ENCODE measurements at regions not wholly inside any gene's neighbourhood (a gene's known extent, or its start where the extent isn't known, plus 50 kb on each side); places are given as distances from the start of the nearest gene placed in this dataset.
A peak's percentile ranks its signal among the peaks of the same experiment; 100 is the strongest.
"Not testable (repeated sequence)": the region's sequence is repeated elsewhere in the genome, so short reads cannot be mapped to it uniquely, and the experiment has no call there.

DNA sequence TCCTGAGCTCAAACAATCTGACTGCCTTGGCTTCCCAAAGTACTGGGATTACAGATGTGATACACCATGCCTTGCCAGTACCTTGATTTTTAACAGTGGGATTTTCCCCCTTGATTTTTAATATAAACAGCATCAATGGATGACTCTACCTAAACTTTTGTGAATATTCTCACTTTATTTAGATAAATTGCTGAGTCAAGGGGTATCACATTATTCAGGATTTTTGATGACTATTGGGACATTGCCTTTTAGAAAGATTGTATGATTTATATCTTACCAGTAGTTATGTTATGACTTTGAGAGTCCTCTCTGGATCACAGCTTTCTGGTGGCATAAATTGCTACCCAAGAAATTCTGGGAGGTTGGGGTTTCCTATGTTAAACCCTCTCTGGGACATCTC is 112.5 kb upstream of the SPAG17 start:
- Histone ChIP-seq H3K9ac (no peak overlapping the region), H3K27me3 (replicated peaks; ENCODE audit: insufficient read depth) (no peaks in the 10 kb centered on the region), H3K9me2 (ENCODE audit: insufficient read depth) (no peaks in the 10 kb centered on the region), H3K4me3 (no peak overlapping the region), H3K9me3 (ENCODE audit: low read depth) (no peaks in the 10 kb centered on the region), H3F3A (ENCODE audit: insufficient read depth) (no peaks in the 10 kb centered on the region), H3K4me2 (ENCODE audit: unreplicated experiment) (no peak overlapping the region), H3K79me2 (ENCODE audit: insufficient read depth) (no peaks in the 10 kb centered on the region), H2AFZ (no peak overlapping the region), H3K36me3 (ENCODE audit: low read depth) (no peaks in the 10 kb centered on the region), H3K27ac (no peak overlapping the region), H3K4me1 (ENCODE audit: insufficient read depth) (peaks cover 19% of the 10 kb centered on the region), H4K20me1 (ENCODE audit: insufficient read depth) (no peaks in the 10 kb centered on the region)
- DNase-seq: no peak
- TF ChIP-seq EZH2phosphoT487 (IDR thresholded peaks at IDR 0.05; ENCODE audit: insufficient read depth, low read depth): no peak
- no peak for TF ChIP-seq EZH2 (IDR thresholded peaks at IDR 0.05; ENCODE audit: insufficient read depth, poor library complexity, severe bottlenecking)
- in situ Hi-C loops (cut with MboI): no loop called here

DNA sequence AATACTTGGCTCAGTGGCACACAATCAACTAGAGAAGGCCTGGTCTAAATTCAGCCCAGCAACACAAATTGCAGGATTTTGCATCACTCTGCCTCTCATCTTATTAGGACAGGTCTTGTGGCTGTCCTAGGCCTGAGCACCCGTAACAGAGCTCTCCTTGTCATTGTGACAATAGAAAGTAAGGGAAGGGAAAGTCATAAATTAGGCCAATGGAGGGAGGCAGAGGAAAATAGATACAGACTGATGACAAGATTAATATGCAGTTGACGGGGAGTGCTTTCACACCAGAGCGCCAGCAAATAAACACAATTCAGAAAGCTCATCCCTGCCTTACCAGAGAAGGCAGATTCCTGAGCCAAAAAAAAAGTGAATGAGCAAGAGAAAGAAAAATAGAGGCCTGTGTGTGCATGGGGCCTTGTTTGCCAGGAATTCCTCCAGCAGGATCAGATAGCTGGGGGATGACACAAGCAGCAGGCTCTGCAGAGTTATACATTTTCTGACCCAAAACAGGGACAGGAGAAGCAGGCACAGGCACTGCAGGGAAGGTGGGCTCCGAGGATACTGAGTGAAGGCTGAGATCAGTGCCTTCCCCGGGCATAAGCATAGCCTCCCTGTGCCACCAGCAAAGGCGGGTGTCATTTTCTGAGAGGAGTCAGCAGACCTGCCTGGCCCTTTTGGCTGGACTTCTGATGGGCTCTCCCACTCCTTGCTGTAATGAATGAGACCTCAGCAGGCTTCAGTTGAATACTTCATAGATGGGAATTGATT is 110.0 kb upstream of the SPAG17 start:
- H3K9ac ChIP-seq: no peak overlapping the region
- no peaks in the 10 kb centered on the region for H3F3A ChIP-seq (ENCODE audit: insufficient read depth)
- DNase-seq: peak; percentile 70
- no peaks in the 10 kb centered on the region for H3K27me3 ChIP-seq (replicated peaks; ENCODE audit: insufficient read depth)
- no peak for TF ChIP-seq EZH2phosphoT487 (IDR thresholded peaks at IDR 0.05; ENCODE audit: insufficient read depth, low read depth)
- no peak for TF ChIP-seq EZH2 (IDR thresholded peaks at IDR 0.05; ENCODE audit: insufficient read depth, poor library complexity, severe bottlenecking)
- H3K4me3 ChIP-seq: no peak overlapping the region
- no peak overlapping the region for H3K4me2 ChIP-seq (ENCODE audit: unreplicated experiment)
- H4K20me1 ChIP-seq (ENCODE audit: insufficient read depth): no peaks in the 10 kb centered on the region
- in situ Hi-C loops (cut with MboI): no loop called here
- no peaks in the 10 kb centered on the region for H3K36me3 ChIP-seq (ENCODE audit: low read depth)
- H3K79me2 ChIP-seq (ENCODE audit: insufficient read depth): no peaks in the 10 kb centered on the region
- no peaks in the 10 kb centered on the region for H3K9me3 ChIP-seq (ENCODE audit: low read depth)
- H3K4me1 ChIP-seq (ENCODE audit: insufficient read depth): peaks cover 10% of the 10 kb centered on the region
- WGBS, 2 experiments (ENCODE audit: low coverage in 1 of 2, low lambda C conversion rate in 2 of 2, missing lambda C conversion rate in 2 of 2): 36 to 42% methylated on average over 6 of the region's 6 CpGs
- H3K9me2 ChIP-seq (ENCODE audit: insufficient read depth): no peaks in the 10 kb centered on the region
- H2AFZ ChIP-seq: peak overlapping the region; percentile 42; the same call in 1 of the 2 replicates
- H3K27ac ChIP-seq: no peak overlapping the region

DNA sequence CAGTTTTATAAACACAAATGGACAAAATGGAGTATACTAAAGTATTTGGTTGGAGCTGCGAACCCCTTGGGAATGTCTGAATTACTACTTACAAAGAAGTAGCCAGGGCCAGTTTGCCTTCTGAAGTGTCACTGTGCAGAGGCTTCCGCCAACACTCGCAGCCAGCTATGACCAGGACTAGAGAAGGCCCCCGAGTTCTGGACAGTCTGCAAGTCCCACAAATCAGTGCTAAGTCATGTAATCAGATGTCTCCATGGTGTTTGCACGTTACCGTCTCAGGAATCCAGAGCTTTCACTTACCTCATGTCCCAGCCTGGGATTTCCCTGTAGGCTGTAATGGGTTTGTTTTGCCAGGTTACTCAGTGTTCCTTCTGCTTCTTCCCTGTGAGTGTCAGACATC is 106.6 kb upstream of the SPAG17 start:
- no peaks in the 10 kb centered on the region for H4K20me1 ChIP-seq (ENCODE audit: insufficient read depth)
- in situ Hi-C loops (cut with MboI): no loop called here
- H3K9me3 ChIP-seq (ENCODE audit: low read depth): no peaks in the 10 kb centered on the region
- H2AFZ ChIP-seq: no peak overlapping the region
- H3K9me2 ChIP-seq (ENCODE audit: insufficient read depth): no peaks in the 10 kb centered on the region
- no peak overlapping the region for H3K4me2 ChIP-seq (ENCODE audit: unreplicated experiment)
- no peaks in the 10 kb centered on the region for H3F3A ChIP-seq (ENCODE audit: insufficient read depth)
- no peaks in the 10 kb centered on the region for H3K79me2 ChIP-seq (ENCODE audit: insufficient read depth)
- H3K9ac ChIP-seq: no peak overlapping the region
- no peaks in the 10 kb centered on the region for H3K36me3 ChIP-seq (ENCODE audit: low read depth)
- 29 to 40% methylated on average over 6 of the region's 6 CpGs for WGBS, 2 experiments (ENCODE audit: low coverage in 1 of 2, low lambda C conversion rate in 2 of 2, missing lambda C conversion rate in 2 of 2)
- no peaks in the 10 kb centered on the region for H3K27me3 ChIP-seq (replicated peaks; ENCODE audit: insufficient read depth)
- no peak for TF ChIP-seq EZH2 (IDR thresholded peaks at IDR 0.05; ENCODE audit: insufficient read depth, poor library complexity, severe bottlenecking)
- no peak for TF ChIP-seq EZH2phosphoT487 (IDR thresholded peaks at IDR 0.05; ENCODE audit: insufficient read depth, low read depth)
- peaks cover 10% of the 10 kb centered on the region for H3K4me1 ChIP-seq (ENCODE audit: insufficient read depth)
- H3K4me3 ChIP-seq: no peak overlapping the region
- peak; percentile 41 for DNase-seq
- H3K27ac ChIP-seq: no peak overlapping the region

DNA sequence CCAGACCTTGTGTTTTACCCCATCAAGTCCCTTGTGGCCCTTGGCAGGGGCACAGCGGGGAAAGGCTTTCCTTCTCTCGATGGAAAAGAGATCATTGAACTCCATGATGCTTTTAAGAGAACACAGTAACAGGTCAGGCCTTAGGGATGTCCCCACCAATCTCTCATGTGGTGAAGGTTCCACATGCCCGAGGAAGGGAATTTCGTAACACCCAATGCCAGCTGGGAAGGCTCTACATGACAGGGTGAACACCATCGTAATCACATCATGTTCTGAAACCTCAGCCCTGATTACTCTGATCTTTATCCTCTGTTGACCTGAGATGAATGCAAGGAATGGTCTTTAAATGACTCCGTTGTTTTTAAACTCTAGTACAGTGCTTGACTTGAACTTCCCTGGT is 105.5 kb upstream of the SPAG17 start:
- Histone ChIP-seq H3K4me1 (ENCODE audit: insufficient read depth) (peaks cover 9% of the 10 kb centered on the region), H4K20me1 (ENCODE audit: insufficient read depth) (no peaks in the 10 kb centered on the region), H3K9ac (no peak overlapping the region), H3K36me3 (ENCODE audit: low read depth) (no peaks in the 10 kb centered on the region), H3K79me2 (ENCODE audit: insufficient read depth) (no peaks in the 10 kb centered on the region), H3K4me3 (no peak overlapping the region), H2AFZ (no peak overlapping the region), H3K9me3 (ENCODE audit: low read depth) (no peaks in the 10 kb centered on the region), H3K4me2 (ENCODE audit: unreplicated experiment) (no peak overlapping the region), H3K27me3 (replicated peaks; ENCODE audit: insufficient read depth) (no peaks in the 10 kb centered on the region), H3K9me2 (ENCODE audit: insufficient read depth) (no peaks in the 10 kb centered on the region), H3F3A (ENCODE audit: insufficient read depth) (no peaks in the 10 kb centered on the region), H3K27ac (no peak overlapping the region)
- whole genome bisulfite sequencing, 2 experiments (ENCODE audit: low coverage in 1 of 2, low lambda C conversion rate in 2 of 2, missing lambda C conversion rate in 2 of 2): 87 to 91% methylated on average over 6 of the region's 6 CpGs
- no peak for DNase-seq
- TF ChIP-seq EZH2 (IDR thresholded peaks at IDR 0.05; ENCODE audit: insufficient read depth, poor library complexity, severe bottlenecking): no peak
- in situ Hi-C loops (cut with MboI): no loop called here

DNA sequence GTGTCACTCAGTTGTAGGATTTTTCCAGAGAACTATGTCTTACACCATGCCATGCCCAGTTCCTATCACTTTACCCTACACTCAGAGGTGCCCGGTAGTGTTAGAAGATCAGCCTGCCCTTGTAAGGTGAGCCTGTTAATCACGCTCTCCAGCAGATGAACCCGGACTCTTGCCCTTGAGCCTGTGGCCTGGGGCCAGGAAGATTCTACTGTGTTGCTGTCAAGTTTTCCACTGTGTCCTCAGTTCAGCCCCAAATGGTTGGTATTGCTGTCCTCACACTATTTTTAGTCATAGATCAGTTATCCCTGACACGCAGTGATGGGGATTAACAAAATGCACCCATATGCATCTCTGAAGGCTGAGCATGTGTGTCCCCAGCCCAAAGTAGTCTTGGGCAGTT is 105.0 kb upstream of the SPAG17 start:
- no peak for DNase-seq
- Histone ChIP-seq H3K36me3 (ENCODE audit: low read depth) (no peaks in the 10 kb centered on the region), H3K9me3 (ENCODE audit: low read depth) (no peaks in the 10 kb centered on the region), H3K27me3 (replicated peaks; ENCODE audit: insufficient read depth) (no peaks in the 10 kb centered on the region), H3K27ac (no peak overlapping the region), H4K20me1 (ENCODE audit: insufficient read depth) (no peaks in the 10 kb centered on the region), H3K9ac (no peak overlapping the region), H3F3A (ENCODE audit: insufficient read depth) (no peaks in the 10 kb centered on the region), H3K9me2 (ENCODE audit: insufficient read depth) (no peaks in the 10 kb centered on the region), H3K79me2 (ENCODE audit: insufficient read depth) (no peaks in the 10 kb centered on the region), H3K4me2 (ENCODE audit: unreplicated experiment) (no peak overlapping the region), H3K4me1 (ENCODE audit: insufficient read depth) (peaks cover 4% of the 10 kb centered on the region), H2AFZ (no peak overlapping the region), H3K4me3 (no peak overlapping the region)
- WGBS, 2 experiments (ENCODE audit: low coverage in 1 of 2, low lambda C conversion rate in 2 of 2, missing lambda C conversion rate in 2 of 2): 68 to 78% methylated on average over 4 of the region's 4 CpGs
- no peak for TF ChIP-seq EZH2phosphoT487 (IDR thresholded peaks at IDR 0.05; ENCODE audit: insufficient read depth, low read depth)
- TF ChIP-seq EZH2 (IDR thresholded peaks at IDR 0.05; ENCODE audit: insufficient read depth, poor library complexity, severe bottlenecking): no peak
- in situ Hi-C loops (cut with MboI): no loop called here

DNA sequence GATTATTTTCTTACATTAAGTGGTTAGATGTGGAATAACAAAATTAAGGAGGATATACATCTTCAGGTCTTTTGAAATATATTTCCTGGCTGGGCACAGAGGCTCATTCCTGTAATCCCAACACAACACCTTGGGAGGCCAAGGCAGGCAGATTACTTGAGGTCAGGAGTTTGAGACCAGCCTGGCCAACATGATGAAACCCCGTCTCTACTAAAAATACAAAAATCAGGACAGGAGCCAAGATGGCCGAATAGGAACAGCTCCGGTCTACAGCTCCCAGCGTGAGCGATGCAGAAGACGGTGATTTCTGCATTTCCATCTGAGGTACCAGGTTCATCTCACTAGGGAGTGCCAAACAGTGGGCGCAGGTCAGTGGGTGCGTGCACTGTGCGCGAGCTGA is 95.6 kb upstream of the SPAG17 start:
- H3K27ac ChIP-seq; H3F3A ChIP-seq (ENCODE audit: insufficient read depth); H3K79me2 ChIP-seq (ENCODE audit: insufficient read depth); H3K9me3 ChIP-seq (ENCODE audit: low read depth); H3K4me2 ChIP-seq (ENCODE audit: unreplicated experiment); H2AFZ ChIP-seq; H3K36me3 ChIP-seq (ENCODE audit: low read depth); H3K4me1 ChIP-seq (ENCODE audit: insufficient read depth); H3K9ac ChIP-seq; H4K20me1 ChIP-seq (ENCODE audit: insufficient read depth); DNase-seq; H3K27me3 ChIP-seq (replicated peaks; ENCODE audit: insufficient read depth); H3K9me2 ChIP-seq (ENCODE audit: insufficient read depth); H3K4me3 ChIP-seq; in situ Hi-C loops (cut with MboI): not testable (repeated sequence)
- 79 to 80% methylated on average over 10 of the region's 10 CpGs for WGBS, 2 experiments (ENCODE audit: low coverage in 1 of 2, low lambda C conversion rate in 2 of 2, missing lambda C conversion rate in 2 of 2)

Measured in GM23248 (cell line).